ENCODE measurements at regions not wholly inside any gene's neighbourhood (a gene's known extent, or its start where the extent isn't known, plus 50 kb on each side); places are given as distances from the start of the nearest gene placed in this dataset.

- no peak for DNase-seq
Measured at GRCh38 chr11:71307811-71308645, 55.7 kb upstream of the SHANK2 start.

GRCh38 chr11:71305451-71306125 is 53.2 kb upstream of the SHANK2 start:
- DNase-seq, result no peak

- DNase-seq, result no peak
Measured at GRCh38 chr11:71305041-71305440, 52.7 kb upstream of the SHANK2 start.

GRCh38 chr11:71304491-71304890 is 52.1 kb upstream of the SHANK2 start:
- no peak for DNase-seq

- DNase-seq, result no peak
Measured at GRCh38 chr11:71304045-71304444, 51.7 kb upstream of the SHANK2 start.

GRCh38 chr11:71302911-71303310 is 50.5 kb upstream of the SHANK2 start:
- no peak for DNase-seq

GRCh38 chr11:71302534-71302909 is 50.1 kb upstream of the SHANK2 start:
- no peak for DNase-seq

Measured in activated T-cell treated with anti-CD3 and anti-CD28 coated beads, Interleukin-2, amount 50 U/mL, for 48 hours (primary cell).